ENCODE measurements at regions not wholly inside any gene's neighbourhood (a gene's known extent, or its start where the extent isn't known, plus 50 kb on each side); places are given as distances from the start of the nearest gene placed in this dataset.

DNA sequence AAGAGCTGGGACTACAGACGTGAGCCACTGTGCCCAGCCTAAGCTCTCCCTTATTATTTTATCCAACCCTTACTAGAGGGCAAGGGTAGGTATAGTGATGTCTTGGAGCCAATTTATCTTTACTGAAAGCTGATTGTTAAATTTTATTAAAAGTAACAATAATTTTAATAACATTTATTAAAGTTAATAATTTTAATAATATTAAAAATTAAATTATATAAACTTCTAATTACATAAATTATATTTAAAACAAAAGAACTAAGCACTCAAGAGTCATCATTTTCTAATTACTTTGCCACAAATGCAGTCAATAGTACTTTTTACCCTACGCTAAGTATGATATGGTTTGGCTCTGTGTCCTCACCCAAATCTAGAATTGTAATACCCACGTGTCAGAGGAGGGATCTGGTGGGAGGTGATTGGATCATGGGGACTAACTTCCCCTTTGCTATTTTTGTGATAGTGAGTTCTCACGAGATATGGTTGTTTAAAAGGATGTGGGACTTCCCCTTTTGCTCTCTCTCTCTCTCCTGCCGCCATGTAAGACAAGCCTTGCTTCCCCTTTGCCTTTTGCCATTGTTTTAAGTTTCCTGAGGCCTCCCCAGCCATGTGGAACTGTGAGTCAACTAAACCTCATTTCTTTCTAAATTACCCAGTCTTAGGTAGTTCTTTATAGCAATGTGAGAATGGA, 58.4 kb upstream of the ETV1 start:
- Histone ChIP-seq H3K27me3 (no peaks in the 10 kb centered on the region), H3K9me3 (no peaks in the 10 kb centered on the region), H3K36me3 (no peaks in the 10 kb centered on the region), H3K4me3 (no peak overlapping the region), H3K4me1 (no peaks in the 10 kb centered on the region), H3K27ac (no peak overlapping the region)
- DNase-seq (ENCODE audit: low spot score): no peak
- TF ChIP-seq, protein P1, sequence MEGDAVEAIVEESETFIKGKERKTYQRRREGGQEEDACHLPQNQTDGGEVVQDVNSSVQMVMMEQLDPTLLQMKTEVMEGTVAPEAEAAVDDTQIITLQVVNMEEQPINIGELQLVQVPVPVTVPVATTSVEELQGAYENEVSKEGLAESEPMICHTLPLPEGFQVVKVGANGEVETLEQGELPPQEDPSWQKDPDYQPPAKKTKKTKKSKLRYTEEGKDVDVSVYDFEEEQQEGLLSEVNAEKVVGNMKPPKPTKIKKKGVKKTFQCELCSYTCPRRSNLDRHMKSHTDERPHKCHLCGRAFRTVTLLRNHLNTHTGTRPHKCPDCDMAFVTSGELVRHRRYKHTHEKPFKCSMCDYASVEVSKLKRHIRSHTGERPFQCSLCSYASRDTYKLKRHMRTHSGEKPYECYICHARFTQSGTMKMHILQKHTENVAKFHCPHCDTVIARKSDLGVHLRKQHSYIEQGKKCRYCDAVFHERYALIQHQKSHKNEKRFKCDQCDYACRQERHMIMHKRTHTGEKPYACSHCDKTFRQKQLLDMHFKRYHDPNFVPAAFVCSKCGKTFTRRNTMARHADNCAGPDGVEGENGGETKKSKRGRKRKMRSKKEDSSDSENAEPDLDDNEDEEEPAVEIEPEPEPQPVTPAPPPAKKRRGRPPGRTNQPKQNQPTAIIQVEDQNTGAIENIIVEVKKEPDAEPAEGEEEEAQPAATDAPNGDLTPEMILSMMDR (IDR thresholded peaks at IDR 0.05): no peak

DNA sequence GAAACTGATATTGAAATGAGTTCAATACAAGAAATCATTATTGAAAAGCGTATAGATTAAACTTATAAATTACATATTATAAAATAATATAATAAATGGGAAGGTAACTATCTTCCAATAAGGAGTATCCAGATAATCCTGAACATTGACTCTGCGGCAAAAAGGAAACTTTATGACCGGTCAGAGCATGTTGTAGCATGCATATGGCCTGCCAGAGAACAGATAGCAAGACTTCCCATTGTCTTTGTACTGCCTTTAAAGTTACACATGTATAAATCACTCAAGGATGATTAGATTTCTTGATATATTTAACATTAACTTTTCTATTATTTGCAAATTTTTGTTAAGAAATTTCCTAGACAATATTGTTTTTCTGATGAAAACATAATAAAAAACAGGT, 56.2 kb upstream of the ETV1 start:
- Histone ChIP-seq H3K27ac (no peak overlapping the region), H3K36me3 (no peaks in the 10 kb centered on the region), H3K9me3 (no peaks in the 10 kb centered on the region), H3K27me3 (no peaks in the 10 kb centered on the region), H3K4me3 (no peak overlapping the region), H3K4me1 (no peaks in the 10 kb centered on the region)
- TF ChIP-seq, protein P1 (IDR thresholded peaks at IDR 0.05): no peak
- DNase-seq (ENCODE audit: low spot score): no peak

DNA sequence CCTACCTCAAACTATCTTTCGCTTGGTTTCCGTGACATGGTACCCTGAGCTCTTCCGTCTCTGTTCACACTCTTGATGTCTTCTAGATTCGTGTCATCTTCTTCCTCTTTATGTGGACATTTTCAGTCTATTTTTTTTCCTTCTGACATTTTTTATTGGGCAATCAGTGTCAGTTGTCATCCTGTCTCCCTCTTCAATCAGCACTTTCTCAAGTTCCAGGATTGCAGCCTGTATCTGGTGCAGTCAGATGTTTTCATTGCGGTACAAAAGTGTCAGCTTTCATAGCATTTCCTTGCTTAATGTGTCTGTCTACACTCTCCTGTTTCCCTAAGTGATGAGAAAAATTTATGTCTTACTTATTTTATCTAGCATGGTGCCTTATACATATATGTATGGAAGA, 51.1 kb upstream of the ETV1 start:
- no peaks in the 10 kb centered on the region for H3K27me3 ChIP-seq
- no peaks in the 10 kb centered on the region for H3K4me1 ChIP-seq
- no peak for DNase-seq (ENCODE audit: low spot score)
- H3K9me3 ChIP-seq: no peaks in the 10 kb centered on the region
- no peak overlapping the region for H3K27ac ChIP-seq
- H3K36me3 ChIP-seq: no peaks in the 10 kb centered on the region
- TF ChIP-seq, protein P1 (IDR thresholded peaks at IDR 0.05): no peak
- no peak overlapping the region for H3K4me3 ChIP-seq
